LNCaP clone FGC (cell line): ENCODE measurements at regions not wholly inside any gene's neighbourhood (a gene's known extent, or its start where the extent isn't known, plus 50 kb on each side); places are given as distances from the start of the nearest gene placed in this dataset.

Experiments
- DNase-seq: peaks from one replicate; pipeline ENCODE4 v3.0.0-alpha.2; 2011; ENCODE audit warnings: low read depth
- H3K4me3 ChIP-seq: 2 replicates; pipeline ENCODE4 v1.5.1; 2011; ENCODE audit warnings: mild to moderate bottlenecking, low read depth, low read length, control low read depth
- CTCF ChIP-seq: IDR thresholded peaks from 2 replicates; pipeline ENCODE4 v1.5.1; 2012; ENCODE audit warnings: mild to moderate bottlenecking; ENCODE audit not compliant: control insufficient read depth, insufficient read depth; ENCODE audit errors: extremely low read depth

- no peak overlapping the region for H3K4me3 ChIP-seq
- no peak for DNase-seq
- no peak for TF ChIP-seq CTCF
These were observed 352.6 kb upstream of the MYT1L start for GRCh38 chr2:2683606-2684224.

GRCh38 chr2:2682700-2683342 lies 351.7 kb upstream of the MYT1L start:
- no peak for DNase-seq
- H3K4me3 ChIP-seq, result no peak overlapping the region
- no peak for TF ChIP-seq CTCF

GRCh38 chr2:2681711-2682251 lies 350.7 kb upstream of the MYT1L start:
- no peak overlapping the region for H3K4me3 ChIP-seq
- no peak for TF ChIP-seq CTCF
- DNase-seq, result no peak

GRCh38 chr2:2681085-2681484 lies 350.0 kb upstream of the MYT1L start:
- no peak for TF ChIP-seq CTCF
- DNase-seq, result no peak

GRCh38 chr2:2674831-2675230 lies 343.8 kb upstream of the MYT1L start:
- DNase-seq, result no peak
- TF ChIP-seq CTCF, result no peak
- H3K4me3 ChIP-seq, result no peak overlapping the region

More at GRCh38 chr2:2681085-2681484, 350.0 kb upstream of the MYT1L start:
- H3K4me3 ChIP-seq, result no peak overlapping the region

GRCh38 chr2:2673406-2673805 lies 342.3 kb upstream of the MYT1L start:
- no peak for TF ChIP-seq CTCF
- no peak for DNase-seq
- no peak overlapping the region for H3K4me3 ChIP-seq
